ENCODE measurements at regions not wholly inside any gene's neighbourhood (a gene's known extent, or its start where the extent isn't known, plus 50 kb on each side); places are given as distances from the start of the nearest gene placed in this dataset.

DNA sequence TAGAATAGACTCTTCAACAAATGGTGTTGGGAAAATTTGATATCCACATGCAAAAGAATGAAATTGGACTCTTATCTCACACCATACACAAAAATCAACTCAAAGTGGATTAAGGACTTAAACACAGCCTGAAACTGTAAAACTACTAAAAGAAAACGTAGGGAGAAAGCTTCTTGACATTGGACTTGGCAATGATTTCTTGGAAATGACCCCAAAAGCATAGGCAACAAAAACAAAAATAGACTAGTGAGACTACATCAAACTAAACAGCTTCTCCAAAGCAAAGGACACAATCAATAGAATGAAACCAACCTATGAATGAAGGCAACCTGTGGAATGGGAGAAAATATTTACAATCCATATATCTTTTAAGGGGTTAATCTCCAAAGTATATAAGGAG lies 94.7 kb upstream of the INTU start (continued):
- TF ChIP-seq, protein P1, sequence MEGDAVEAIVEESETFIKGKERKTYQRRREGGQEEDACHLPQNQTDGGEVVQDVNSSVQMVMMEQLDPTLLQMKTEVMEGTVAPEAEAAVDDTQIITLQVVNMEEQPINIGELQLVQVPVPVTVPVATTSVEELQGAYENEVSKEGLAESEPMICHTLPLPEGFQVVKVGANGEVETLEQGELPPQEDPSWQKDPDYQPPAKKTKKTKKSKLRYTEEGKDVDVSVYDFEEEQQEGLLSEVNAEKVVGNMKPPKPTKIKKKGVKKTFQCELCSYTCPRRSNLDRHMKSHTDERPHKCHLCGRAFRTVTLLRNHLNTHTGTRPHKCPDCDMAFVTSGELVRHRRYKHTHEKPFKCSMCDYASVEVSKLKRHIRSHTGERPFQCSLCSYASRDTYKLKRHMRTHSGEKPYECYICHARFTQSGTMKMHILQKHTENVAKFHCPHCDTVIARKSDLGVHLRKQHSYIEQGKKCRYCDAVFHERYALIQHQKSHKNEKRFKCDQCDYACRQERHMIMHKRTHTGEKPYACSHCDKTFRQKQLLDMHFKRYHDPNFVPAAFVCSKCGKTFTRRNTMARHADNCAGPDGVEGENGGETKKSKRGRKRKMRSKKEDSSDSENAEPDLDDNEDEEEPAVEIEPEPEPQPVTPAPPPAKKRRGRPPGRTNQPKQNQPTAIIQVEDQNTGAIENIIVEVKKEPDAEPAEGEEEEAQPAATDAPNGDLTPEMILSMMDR (IDR thresholded peaks at IDR 0.05; ENCODE audit: low read depth, low read length, missing input control), result no peak
- no peak for TF ChIP-seq FOXA2 (IDR thresholded peaks at IDR 0.05)
- no peak for TF ChIP-seq JUND (IDR thresholded peaks at IDR 0.05)
- no peak for TF ChIP-seq RXRA (IDR thresholded peaks at IDR 0.05)

DNA sequence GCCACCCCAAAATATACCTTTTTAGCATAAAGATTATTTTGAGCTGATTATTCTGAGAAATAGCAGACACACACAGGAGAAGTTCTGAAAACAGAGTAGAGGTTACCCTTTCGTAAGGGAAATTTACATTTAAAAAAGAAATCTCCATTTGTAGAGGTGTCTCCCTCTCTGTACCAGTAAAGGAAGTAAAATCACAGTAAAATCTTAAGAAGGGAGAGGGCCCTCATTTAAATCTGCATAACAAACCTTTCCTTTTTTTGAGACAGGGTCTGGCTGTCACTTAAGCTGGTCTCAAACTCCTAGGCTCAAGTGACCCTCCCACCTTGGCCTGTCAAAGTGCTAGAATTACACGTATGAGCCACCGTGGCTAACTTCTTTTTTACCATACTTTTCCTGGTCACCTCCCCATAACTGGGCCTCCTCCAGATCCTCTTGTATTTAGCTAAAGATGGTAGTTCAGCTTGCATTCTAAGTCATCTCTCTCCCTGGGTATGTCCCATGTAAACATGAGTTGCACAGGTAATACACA lies 92.2 kb upstream of the INTU start:
- no peak for DNase-seq (ENCODE audit: low spot score)
- Histone ChIP-seq H3K27ac (ENCODE audit: low read depth in 1 of 2, low read length in 2 of 2) (no peak overlapping the region), H3K9me3 (ENCODE audit: control insufficient read depth in 4 of 4, low read length in 3 of 4) (no peaks in the 10 kb centered on the region), H3K27me3 (ENCODE audit: control insufficient read depth in 4 of 4, insufficient read depth in 4 of 4, low read length in 3 of 4) (peaks cover 0 to 10% (median 0%) of the 10 kb centered on the region in 4 donors), H3K4me3 (ENCODE audit: low read depth in 1 of 3, low read length in 3 of 3) (no peak overlapping the region), H3K36me3 (ENCODE audit: control insufficient read depth in 4 of 4, insufficient read depth in 3 of 4, low read depth in 1 of 4, low read length in 3 of 4) (no peaks in the 10 kb centered on the region), H3K4me1 (ENCODE audit: control insufficient read depth in 4 of 4, insufficient read depth in 4 of 4, low read length in 3 of 4) (no peaks in the 10 kb centered on the region), H3K9ac (ENCODE audit: low read depth in 1 of 2, low read length in 2 of 2) (no peak overlapping the region)
- TF ChIP-seq GABPA (IDR thresholded peaks at IDR 0.05 in 1 of 2, conservative IDR thresholded peaks at IDR 0.05 in 1 of 2), result no peak
- no peak for TF ChIP-seq EGR1 (IDR thresholded peaks at IDR 0.05; ENCODE audit: low read depth in 2 of 2)
- no peak for TF ChIP-seq JUND (IDR thresholded peaks at IDR 0.05)
- TF ChIP-seq SP1 (IDR thresholded peaks at IDR 0.05), result no peak
- TF ChIP-seq, protein P2, sequence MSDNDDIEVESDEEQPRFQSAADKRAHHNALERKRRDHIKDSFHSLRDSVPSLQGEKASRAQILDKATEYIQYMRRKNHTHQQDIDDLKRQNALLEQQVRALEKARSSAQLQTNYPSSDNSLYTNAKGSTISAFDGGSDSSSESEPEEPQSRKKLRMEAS (IDR thresholded peaks at IDR 0.05), result no peak
- TF ChIP-seq NR2F2 (IDR thresholded peaks at IDR 0.05), result no peak
- TF ChIP-seq YY1 (IDR thresholded peaks at IDR 0.05), result no peak
- TF ChIP-seq TAF1 (conservative IDR thresholded peaks at IDR 0.05), result no peak
- no peak for TF ChIP-seq HNF4A (conservative IDR thresholded peaks at IDR 0.05)
- TF ChIP-seq, protein P3, sequence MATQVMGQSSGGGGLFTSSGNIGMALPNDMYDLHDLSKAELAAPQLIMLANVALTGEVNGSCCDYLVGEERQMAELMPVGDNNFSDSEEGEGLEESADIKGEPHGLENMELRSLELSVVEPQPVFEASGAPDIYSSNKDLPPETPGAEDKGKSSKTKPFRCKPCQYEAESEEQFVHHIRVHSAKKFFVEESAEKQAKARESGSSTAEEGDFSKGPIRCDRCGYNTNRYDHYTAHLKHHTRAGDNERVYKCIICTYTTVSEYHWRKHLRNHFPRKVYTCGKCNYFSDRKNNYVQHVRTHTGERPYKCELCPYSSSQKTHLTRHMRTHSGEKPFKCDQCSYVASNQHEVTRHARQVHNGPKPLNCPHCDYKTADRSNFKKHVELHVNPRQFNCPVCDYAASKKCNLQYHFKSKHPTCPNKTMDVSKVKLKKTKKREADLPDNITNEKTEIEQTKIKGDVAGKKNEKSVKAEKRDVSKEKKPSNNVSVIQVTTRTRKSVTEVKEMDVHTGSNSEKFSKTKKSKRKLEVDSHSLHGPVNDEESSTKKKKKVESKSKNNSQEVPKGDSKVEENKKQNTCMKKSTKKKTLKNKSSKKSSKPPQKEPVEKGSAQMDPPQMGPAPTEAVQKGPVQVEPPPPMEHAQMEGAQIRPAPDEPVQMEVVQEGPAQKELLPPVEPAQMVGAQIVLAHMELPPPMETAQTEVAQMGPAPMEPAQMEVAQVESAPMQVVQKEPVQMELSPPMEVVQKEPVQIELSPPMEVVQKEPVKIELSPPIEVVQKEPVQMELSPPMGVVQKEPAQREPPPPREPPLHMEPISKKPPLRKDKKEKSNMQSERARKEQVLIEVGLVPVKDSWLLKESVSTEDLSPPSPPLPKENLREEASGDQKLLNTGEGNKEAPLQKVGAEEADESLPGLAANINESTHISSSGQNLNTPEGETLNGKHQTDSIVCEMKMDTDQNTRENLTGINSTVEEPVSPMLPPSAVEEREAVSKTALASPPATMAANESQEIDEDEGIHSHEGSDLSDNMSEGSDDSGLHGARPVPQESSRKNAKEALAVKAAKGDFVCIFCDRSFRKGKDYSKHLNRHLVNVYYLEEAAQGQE (IDR thresholded peaks at IDR 0.05), result no peak
- TF ChIP-seq, protein P4, sequence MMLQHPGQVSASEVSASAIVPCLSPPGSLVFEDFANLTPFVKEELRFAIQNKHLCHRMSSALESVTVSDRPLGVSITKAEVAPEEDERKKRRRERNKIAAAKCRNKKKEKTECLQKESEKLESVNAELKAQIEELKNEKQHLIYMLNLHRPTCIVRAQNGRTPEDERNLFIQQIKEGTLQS (IDR thresholded peaks at IDR 0.05), result no peak
- TF ChIP-seq FOXA2 (IDR thresholded peaks at IDR 0.05), result no peak
- TF ChIP-seq FOXA1 (IDR thresholded peaks at IDR 0.05), result no peak
- no peak for TF ChIP-seq HNF4G (IDR thresholded peaks at IDR 0.05)
- no peak for TF ChIP-seq RXRA (IDR thresholded peaks at IDR 0.05)
- TF ChIP-seq, protein P1 (IDR thresholded peaks at IDR 0.05; ENCODE audit: low read depth, low read length, missing input control), result no peak
- TF ChIP-seq RAD21 (IDR thresholded peaks at IDR 0.05), result no peak
- 65% methylated on average over 3 of the region's 3 CpGs for WGBS
